NCI-H774 (cell line): ENCODE measurements at regions not wholly inside any gene's neighbourhood (a gene's known extent, or its start where the extent isn't known, plus 50 kb on each side); places are given as distances from the start of the nearest gene placed in this dataset.

Source experiments
- DNase-seq: peaks from one replicate; lab custom pipeline; 2025; lab: John Stamatoyannopoulos, UW

DNA sequence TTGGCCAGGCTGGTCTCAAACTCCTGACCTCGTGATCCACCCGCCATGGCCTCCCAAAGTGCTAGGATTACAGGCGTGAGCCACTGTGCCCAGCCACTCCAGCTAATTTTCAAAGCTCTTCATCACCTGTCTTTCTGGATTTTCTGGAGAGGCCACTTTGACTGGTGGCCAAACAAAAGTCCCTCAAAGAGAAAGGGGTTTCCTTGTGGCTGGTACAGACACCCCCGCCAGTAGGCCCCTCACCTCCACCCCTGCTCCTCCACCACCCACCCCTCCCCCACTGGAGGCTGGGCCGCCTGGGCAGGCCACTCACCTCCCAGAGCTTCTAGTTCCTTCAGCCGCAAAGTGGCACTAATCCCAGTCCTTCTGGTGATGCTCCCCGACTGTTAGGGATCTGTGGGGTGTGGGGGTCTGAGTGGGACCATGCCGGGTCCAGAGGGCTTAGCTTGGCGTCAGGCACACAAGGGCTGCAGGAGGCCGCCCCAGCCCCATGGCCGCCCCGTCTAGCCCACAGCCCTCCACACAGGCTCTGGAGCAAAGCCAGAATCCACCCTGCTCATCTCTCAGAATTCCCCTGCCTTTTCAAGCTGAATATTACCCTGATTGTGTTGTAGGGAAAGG, 182.0 kb upstream of the IER5L start:
- DNase-seq, result no peak

DNA sequence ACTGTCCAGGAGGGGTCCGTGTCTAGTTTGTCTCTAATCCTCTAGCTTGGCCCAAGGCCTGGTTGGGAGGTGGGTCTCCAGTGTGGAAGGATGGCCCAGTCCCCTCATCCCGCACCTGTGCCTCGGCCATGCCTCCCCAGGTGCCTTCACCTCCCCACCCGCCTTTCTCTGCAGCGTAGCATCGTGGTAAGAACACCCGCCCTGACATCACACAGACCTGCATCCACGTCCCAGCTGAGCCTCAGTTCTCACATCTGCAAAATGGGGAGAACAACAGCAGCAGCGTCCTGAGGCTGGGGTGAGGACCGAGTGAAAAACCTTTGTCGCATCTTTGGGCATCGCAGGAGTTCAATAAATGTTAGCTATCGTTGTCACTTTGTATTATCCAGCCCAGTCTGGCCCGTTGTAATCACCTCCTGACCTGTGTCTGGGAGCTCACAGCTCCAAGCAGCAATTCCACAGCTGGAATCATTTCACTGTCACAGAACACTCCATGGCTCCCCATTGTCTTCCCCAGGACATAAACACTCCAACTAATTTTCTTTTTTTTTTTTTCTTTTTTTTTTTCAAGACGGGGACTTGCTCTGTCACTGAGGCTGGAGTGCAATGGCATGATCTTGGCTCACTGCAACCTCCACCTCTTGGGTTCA, 181.2 kb upstream of the IER5L start:
- DNase-seq, result no peak

DNA sequence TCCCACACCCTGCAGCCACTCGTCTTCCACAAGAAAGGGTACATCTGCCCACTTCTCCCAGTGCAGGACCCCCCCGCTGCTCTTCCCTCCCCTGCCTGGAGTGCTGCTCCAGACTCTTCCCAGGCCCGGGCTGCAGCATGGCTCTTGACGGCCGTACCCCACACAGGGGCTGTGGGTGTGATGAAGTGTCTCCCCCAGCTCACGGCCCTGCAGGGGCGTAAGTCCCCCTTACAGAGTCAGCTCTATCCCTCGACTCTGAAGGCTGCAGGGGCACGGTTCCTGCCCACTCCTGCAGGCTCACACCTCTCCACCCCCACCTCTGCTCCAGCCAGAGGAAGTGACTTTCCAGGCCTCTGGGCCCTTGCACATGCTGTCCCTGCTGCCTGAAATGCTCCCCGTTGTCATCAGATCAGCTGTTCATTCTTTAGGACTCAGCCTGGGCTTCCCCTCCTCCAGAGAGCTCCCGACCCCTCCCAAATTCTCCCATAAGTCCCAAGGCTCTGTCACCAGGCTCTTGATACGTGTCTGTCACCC, 180.6 kb upstream of the IER5L start:
- DNase-seq, result no peak

DNA sequence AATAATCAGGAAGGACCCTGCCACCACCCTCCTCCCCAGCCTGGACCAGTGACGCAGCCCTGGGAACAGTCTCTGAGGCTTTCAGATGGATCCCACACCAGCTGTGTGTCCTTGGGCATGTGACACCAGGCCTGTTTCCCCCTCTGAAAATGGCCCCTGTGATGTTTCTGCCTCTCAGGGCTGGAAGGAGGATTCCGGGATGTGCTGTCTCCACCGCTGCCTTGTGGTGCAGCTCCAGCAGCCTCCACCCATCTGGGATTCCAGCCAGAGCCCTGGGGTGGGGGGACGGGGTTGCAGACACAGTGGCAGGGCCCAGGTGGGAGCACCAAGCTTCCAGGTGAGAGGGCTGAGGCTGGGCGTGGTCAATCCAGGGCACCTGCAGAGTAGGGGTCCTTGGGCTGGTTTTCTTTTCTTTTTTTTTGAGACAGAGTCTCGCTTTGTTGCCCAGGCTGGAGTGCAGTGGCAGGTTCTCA, 179.7 kb upstream of the IER5L start:
- no peak for DNase-seq

DNA sequence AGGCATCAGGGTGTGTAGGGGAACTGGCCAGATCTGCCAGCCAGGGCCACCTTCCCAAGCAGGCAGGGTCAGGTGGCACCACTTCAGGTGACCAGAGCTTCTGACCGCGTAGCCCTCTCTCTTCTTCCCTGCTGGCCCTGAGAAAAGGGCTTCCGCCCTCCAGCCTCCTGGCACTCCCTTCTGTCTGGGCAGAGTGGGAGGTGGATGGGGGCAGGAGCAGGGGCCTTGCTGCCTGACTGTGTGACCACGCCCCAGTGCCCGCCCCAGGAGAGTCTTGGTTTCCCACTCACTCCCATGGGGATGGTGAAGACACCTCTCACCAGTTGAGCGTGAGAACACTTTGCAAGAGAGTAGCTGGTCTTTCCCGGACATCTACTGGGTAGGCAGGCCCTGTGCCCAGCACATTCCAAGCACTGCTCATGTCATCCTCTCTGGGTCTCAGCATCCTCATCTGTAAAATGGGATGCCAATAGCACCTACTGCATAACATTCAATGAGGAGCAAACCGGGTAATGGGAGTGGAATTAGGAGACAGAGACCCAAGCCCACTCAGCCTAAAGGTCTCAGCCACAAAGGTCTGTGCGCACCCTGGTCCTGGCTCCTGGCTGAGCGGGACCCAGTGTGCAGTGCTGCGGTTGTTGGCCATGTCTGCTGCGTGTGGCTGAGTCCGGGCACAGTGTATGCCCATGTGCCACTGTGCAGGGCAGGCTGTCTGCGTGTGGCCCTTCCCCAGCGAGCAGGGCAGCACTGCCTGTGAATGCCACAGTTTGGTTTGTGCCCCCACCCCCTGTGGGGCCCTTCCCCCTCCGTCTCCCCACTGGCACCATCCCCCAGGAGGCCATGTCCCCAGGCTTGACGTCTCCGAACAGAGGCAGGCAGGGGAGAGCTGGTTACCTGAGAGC, 179.1 kb upstream of the IER5L start:
- no peak for DNase-seq

DNA sequence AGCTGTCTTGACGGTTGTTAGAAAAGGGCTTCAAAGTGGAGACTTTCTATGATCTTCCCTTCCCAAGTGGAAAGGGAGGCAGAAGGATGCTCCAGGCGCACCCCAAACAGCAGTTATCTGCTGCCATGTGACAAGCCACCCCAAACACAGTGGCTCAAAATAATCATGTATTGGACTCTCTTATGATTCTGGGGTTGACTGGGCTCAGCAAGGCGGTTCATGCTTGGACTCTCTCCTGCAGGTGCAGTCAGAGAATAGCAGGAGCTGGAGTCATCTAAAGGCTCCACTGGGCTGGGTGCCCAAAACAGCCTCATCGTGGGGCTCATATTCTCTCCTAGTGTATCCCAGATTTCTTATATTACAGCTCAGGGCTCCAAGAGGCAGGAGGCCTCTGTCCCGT, 177.6 kb upstream of the IER5L start:
- no peak for DNase-seq

DNA sequence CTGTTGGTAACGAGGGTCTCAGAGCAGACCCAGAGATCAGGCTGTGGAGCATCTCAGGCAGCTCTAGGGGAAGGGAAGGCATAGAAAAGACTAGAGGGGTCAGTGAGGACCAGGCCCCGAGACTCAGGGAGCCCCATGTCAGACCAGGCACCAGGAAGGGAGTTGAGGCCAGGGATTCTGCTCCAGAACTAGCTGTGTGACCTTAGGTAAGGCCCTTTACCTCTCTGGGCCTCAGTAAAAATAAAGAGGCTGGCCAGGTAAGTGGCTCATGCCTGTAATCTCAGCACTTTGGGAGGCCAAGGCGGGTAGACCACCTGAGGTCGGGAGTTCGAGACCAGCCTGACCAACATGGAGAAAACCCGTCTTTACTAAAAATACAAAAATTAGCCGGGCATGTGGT, 176.4 kb upstream of the IER5L start:
- DNase-seq, result no peak

DNA sequence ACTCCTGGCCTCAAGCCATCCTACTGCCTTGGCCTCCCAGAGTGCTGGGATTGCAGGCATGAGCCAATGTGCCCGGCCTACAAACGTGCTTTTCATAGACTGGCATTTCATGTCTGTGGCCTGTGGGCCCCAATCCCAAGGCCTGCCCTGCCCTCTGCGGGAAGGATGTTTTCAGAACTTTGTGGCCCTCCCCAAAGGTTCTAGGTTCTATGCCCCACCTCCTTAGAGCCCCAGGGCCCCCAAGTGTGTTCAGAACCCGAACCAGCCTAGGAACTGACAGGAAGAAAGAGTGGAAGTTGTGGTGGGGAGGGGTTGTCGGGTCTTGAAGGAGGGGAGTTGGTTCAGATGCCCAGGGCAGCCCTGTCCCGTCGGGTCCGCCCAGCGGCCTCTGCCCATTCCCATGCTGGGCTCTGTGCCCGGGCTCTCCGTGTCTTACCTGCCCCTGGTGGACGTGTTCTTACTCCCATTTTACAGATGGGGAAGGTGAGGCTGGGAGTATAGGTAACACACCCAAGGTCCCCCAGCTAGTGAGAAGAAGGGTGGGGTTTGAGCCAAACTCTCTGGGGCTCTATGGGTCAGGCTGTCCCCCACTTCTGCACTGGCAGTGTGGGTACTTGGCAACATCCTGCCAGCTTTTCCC, 175.8 kb upstream of the IER5L start:
- DNase-seq, result no peak

DNA sequence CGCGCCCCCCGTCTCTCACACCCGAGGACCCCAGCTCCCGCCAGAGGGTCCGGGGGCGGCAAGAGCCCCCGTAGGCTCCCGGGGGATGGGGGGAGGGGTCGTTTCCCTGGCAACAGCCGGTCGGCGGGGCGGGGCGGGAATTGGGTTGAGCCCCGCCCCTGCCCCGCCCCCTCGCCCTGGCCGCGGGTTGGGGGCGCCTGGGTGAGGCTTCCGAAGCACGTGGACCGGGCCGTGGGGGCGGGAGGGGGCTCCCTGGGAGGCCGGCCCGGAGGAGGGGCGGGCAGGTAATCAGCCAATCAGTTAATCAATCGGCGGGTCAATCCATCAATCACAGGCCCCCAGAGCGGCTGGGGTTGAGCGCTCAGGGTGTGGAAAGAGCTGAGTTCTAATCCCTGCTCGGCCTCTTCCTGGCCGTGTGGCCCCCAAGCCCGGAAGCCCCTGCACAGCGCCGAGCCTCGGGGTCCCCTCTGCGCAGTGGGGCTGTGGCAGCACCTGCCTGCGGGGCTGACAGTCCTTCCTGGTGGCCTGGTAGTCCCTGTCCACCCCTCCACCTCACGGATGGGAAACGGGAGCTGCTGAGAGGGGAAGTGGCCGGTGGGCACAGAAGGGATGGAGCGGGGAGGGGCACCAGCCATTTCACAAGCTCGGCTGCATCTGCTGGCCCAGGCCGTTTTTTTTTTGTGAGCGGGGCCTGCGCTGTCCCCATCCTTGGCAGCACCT, 174.2 kb upstream of the IER5L start:
- peak; percentile 34 for DNase-seq

DNA sequence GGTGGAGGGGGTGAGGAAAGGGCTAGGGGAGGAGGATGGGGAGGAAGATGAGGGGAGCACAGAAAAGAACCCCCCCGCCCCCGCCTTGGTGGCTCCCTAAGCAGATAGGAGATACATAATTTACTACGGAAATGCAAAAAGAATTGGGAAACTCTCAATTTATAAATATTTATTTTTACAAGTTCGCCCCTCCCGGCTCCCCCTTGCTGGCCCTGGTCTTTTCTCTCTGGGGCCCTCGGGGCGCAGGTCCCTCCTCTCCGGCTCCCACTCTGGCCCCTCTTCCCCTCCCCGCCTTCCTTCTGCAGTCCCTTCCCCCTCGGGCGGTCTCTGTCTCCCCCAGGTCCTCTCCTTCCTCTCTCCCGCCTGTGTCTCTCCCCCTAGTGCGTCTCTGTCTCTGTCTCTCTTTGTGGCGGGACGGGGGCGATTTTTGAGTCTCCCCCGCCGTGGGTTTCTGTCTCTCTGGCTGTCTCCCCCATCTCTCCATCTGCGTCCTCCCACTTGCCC, 173.6 kb upstream of the IER5L start:
- DNase-seq, result no peak

DNA sequence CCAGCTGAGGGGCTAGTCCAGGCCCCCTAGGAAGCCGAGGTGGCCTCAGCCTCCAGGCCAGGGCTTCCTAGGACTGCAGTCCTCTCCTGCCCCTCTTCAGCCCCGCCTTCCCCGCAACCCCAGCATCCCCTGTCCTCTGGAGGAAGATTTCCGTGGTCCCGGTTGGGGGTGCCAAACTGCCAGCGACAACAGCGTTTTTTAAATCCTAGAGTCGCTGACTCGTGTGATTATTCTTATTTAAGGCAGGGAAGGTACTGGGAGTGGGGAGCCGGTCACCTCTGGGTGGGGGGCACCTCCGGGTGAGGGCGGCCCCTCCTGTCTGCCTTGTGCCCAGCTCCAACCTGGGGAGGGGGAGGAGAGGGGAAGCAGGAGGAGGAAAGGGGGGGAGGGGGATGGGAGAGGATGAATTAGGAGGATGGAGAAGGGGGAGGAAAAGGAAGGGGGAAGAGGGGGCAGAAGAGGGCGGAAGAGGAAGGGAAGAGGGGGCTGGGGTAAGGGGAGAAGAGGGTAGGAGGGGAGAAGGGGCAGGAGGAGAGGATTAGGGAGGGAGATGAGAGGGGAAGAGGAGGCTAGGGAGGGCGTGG, 173.1 kb upstream of the IER5L start:
- DNase-seq, result no peak

DNA sequence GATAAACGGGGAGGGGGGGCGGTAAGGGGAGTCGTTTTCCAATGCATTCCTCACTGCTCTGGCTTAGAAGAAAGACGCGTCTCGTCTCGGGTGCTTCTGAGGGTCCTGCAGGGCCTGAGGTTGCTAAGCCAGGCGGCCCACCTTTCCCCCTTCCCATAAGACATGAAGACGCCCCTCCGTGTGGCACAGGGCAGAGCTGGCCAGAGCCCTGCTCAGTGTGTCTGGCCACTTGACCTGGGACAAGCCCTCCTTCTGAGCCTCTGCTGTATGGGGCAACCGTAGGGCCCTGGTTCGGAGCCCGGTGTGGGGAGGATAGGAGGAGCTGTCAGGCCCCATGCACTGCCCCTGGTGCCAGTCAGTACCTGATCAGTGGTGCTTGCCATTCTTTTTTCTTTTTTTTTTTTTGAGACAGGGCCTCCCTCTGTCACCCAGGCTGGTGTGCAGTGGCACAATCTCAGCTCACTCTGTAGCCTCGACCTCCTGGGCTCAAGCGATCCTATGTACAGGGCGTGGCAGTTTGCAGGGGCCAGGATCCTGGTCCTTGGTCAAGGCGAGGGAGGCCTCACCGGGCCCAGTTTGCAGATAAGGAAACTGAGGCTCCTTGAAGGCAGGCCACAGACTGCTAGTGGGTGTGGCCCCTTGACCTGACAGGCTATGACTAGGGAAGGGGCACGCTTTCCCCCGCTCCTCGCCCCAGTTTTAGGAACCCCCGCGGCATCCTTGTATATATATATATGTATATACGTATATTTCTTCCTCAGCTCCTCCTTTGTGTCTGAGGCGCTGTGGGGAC, 172.3 kb upstream of the IER5L start:
- DNase-seq, result no peak

DNA sequence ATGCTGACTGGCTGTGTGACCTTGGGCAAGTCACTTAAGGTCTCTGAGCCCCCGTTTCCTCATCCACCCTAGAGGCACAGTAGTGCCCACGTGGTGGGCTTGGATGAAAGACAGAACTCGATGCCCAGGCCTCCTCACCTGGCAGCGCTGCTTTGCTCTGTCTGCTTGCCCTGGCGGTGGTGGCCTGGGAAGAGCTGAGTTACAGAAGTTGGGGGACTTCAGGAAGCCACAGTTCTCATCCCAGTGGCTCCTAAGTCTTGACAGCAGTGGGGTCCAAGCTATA, 171.5 kb upstream of the IER5L start:
- no peak for DNase-seq

DNA sequence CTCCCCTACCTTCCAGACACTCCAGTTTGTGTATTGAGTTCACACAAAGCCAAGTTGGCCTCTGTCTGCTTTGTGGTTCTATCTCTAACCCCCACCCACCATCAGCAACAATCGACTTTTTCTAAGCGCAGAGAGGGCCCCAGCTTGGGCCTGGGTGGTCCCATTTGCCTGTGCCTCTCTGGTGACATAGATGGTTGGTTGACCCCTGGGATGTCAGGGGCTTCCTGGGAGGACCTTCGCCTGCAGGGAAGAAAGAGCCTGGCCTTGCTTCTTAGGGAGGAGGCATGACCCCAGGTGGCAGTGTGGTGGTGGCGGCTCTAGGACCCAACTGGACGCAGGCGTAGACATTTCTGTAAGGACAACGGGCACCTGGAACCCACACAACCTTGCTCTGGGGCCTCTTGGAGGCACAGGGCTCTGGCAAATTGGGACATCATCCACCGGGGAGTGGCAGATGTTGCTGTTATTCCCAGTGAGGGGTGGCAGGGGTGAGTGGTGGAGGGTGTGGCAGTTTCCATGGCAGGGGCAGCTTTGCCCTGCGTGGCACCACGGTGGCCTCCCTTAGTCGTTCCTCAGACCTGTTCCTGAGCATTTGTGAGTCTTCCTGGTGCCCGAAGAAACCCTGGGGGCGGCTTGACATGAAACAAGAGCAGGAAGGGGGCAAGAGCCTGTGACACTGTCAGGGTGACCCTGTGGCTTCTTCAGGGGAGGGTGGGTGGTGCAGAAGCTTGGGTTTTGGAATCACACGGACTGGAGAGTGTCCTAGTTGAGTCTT, 171.0 kb upstream of the IER5L start:
- DNase-seq, result no peak

DNA sequence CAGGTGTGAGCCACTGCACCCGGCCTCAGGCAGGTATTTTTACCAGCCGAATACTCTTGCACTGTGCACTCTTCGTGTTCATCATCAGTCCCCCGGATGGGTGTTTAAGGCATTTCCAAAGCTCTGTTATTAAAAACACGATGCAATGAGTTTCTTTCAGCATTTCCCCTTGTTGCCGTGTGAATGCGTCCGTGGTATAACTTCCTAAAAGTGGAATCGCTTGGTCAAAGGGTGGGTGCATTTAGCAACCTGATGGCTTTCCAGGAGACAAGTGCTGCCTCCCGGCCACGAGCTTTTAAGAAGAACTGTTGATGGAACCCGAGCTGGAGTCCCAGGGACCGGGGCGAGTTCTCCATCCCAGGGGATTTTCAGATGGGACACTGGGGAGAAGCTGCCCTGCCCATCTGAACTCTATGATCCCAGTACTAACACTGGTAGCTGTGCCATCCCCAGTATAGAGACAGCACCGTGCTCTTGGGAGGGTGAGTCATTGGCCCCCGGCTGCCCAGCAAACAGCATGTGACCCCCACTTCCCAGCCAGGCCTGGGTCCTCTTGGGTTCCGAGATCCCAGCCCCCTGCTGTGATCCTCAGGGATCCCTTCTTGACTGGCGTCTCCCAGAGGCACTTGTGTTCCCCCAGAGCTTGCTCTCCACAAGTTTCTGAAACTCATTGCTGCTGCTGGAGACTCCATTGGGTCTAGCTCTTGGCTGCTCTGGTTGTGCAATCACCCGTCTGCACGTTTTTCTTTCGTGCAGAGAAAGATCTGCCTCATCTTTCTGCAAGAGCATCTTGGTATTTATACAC, 169.5 kb upstream of the IER5L start:
- no peak for DNase-seq

DNA sequence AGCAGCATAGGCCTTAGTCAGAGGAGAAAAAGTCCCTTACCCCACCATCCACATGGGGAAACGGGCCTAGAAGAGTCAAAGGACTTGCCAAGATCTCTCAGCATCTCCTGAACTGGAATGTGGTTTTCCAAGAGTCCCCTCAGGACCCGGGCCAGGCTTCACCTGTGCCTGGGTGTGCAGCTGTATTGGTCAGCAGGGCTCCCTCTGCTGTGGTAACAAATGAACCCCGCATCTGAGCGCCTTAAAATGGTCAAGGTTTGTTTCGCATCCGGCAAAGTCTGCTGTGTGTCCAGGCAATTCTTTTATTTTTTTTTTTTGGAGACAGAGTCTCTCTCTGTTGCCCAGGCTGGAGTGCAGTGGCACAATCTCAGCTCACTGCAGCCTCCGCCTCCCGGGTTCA, 168.0 kb upstream of the IER5L start:
- no peak for DNase-seq

DNA sequence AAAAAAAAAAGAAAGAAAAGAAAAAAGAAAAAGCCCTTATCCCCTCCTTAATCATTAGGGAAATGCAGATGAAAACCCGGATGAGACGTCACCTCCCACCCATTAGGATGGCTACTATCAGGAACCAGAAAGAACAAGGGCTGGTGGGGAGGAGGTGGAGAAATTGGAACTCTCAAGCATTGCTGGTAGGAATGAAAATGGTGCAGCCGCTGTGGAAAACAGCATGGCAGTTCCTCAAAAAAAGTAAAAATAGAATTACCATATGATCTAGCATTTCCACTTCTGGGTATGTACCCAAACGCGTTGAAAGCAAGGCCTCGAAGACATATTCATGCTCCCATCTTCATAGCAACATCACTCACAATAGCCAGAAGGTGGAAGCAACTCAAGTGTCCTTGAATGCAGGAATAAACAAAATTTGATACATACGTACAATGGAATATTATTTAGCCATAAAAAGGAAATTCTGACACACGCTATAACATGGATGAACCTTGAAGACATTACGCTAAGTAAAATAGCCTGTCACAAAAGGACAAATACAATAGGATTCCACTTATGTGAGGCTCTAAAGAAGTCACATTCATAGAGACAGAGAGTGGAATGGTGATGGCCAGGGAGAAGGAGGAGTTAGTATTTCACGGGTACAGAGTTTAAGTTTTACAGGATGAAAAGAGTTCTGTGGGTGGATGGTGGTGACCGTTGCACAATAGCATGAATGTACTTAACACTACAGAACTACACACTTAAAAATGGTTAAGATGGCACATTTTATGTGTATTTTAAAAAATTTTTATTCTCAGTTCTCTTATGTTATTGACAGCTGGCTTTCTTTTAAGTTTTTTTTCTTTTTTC, 166.8 kb upstream of the IER5L start:
- DNase-seq, result no peak
